ENCODE measurements at regions not wholly inside any gene's neighbourhood (a gene's known extent, or its start where the extent isn't known, plus 50 kb on each side); places are given as distances from the start of the nearest gene placed in this dataset.

GRCh38 chr22:48783821-48784266, 1043.8 kb downstream of the BRD1 start (continued):
- TF ChIP-seq GLI4 (CRISPR knock-in tag; IDR thresholded peaks at IDR 0.05; ENCODE audit: borderline replicate concordance), result 0 out of 2 replicates have a peak, but pooled peaks have one; percentile 43
- no peak for TF ChIP-seq KDM4B (CRISPR knock-in tag; IDR thresholded peaks at IDR 0.05)
- no peak for TF ChIP-seq ZNF362 (CRISPR knock-in tag; IDR thresholded peaks at IDR 0.05; ENCODE audit: borderline replicate concordance)
- TF ChIP-seq KDM2A (CRISPR knock-in tag; IDR thresholded peaks at IDR 0.05; ENCODE audit: borderline replicate concordance, low read depth), result 0 out of 2 replicates have a peak, but pooled peaks have one; percentile 16
- TF ChIP-seq HCFC1 (IDR thresholded peaks at IDR 0.05; ENCODE audit: low read depth, low read length), result no peak
- no peak for TF ChIP-seq HHEX (CRISPR knock-in tag; IDR thresholded peaks at IDR 0.05)
- peak; percentile 72; the same call in 1 of the 2 replicates for TF ChIP-seq ETV5 (CRISPR knock-in tag; IDR thresholded peaks at IDR 0.05; ENCODE audit: borderline replicate concordance)
- no peak for TF ChIP-seq ZNF850 (CRISPR knock-in tag; conservative IDR thresholded peaks at IDR 0.05)
- no peak for TF ChIP-seq SNAPC5 (CRISPR knock-in tag; IDR thresholded peaks at IDR 0.05; ENCODE audit: borderline replicate concordance)
- no peak for TF ChIP-seq SMARCC2 (IDR thresholded peaks at IDR 0.05)
- peak; percentile 35; the same call in 1 of the 2 replicates for TF ChIP-seq MED1 (CRISPR knock-in tag; IDR thresholded peaks at IDR 0.05)
- 0 out of 2 replicates have a peak, but pooled peaks have one; percentile 7 for TF ChIP-seq THAP9 (CRISPR knock-in tag; IDR thresholded peaks at IDR 0.05; ENCODE audit: borderline replicate concordance)
- TF ChIP-seq KDM5A (IDR thresholded peaks at IDR 0.05; ENCODE audit: borderline replicate concordance, low read length), result no peak
- TF ChIP-seq ONECUT2 (CRISPR knock-in tag; IDR thresholded peaks at IDR 0.05), result no peak
- TF ChIP-seq ZNF839 (CRISPR knock-in tag; IDR thresholded peaks at IDR 0.05; ENCODE audit: borderline replicate concordance), result no peak
- no peak for TF ChIP-seq JDP2 (CRISPR knock-in tag; IDR thresholded peaks at IDR 0.05; ENCODE audit: borderline replicate concordance)
- peak; percentile 23; the same call in 1 of the 2 replicates for TF ChIP-seq RARA (CRISPR knock-in tag; IDR thresholded peaks at IDR 0.05)
- TF ChIP-seq HNF1B (CRISPR knock-in tag; IDR thresholded peaks at IDR 0.05), result peak; percentile 80
- TF ChIP-seq ZNF451 (CRISPR knock-in tag; IDR thresholded peaks at IDR 0.05), result no peak
- peak; percentile 64 for TF ChIP-seq ZNF687 (CRISPR knock-in tag; IDR thresholded peaks at IDR 0.05)
- no peak for TF ChIP-seq ZNF670 (CRISPR knock-in tag; IDR thresholded peaks at IDR 0.05; ENCODE audit: borderline replicate concordance)

Measured in HepG2 (cell line).